ENCODE measurements at regions not wholly inside any gene's neighbourhood (a gene's known extent, or its start where the extent isn't known, plus 50 kb on each side); places are given as distances from the start of the nearest gene placed in this dataset.
"Not testable (repeated sequence)": the region's sequence is repeated elsewhere in the genome, so short reads cannot be mapped to it uniquely, and the experiment has no call there.

DNA sequence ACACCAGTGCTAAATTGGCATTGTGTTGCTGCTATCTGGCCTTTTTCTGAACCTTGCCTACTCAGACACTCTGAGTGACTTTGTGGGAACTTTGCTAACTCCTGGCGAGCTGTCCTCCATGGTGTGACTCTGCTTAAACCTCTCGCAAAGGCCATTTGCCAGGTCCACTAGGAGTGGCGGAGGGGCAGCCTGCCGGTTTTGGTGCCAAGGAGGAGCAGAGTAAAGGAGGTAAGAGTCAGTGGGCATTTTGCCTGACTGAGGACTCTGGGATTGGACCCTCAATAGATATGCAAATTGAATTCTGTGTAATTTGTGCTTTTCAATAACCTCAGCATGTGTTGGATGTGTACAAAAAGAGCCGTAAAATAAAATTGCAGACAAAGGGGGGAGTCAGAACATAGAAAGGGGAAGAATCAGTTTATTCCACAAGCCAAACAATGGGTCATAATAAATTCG, 386.6 kb upstream of the NFIA start:
- no peak for DNase-seq (ENCODE audit: low read depth)
- Histone ChIP-seq H3K4me3 (ENCODE audit: low read depth, low read length) (no peak overlapping the region), H3K27me3 (ENCODE audit: control insufficient read depth, insufficient read depth, low read length) (no peaks in the 10 kb centered on the region), H3K36me3 (ENCODE audit: control insufficient read depth, insufficient read depth, low read length) (no peaks in the 10 kb centered on the region)
- TF ChIP-seq, protein P1, sequence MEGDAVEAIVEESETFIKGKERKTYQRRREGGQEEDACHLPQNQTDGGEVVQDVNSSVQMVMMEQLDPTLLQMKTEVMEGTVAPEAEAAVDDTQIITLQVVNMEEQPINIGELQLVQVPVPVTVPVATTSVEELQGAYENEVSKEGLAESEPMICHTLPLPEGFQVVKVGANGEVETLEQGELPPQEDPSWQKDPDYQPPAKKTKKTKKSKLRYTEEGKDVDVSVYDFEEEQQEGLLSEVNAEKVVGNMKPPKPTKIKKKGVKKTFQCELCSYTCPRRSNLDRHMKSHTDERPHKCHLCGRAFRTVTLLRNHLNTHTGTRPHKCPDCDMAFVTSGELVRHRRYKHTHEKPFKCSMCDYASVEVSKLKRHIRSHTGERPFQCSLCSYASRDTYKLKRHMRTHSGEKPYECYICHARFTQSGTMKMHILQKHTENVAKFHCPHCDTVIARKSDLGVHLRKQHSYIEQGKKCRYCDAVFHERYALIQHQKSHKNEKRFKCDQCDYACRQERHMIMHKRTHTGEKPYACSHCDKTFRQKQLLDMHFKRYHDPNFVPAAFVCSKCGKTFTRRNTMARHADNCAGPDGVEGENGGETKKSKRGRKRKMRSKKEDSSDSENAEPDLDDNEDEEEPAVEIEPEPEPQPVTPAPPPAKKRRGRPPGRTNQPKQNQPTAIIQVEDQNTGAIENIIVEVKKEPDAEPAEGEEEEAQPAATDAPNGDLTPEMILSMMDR (IDR thresholded peaks at IDR 0.05; ENCODE audit: insufficient read depth, low read length, poor library complexity, severe bottlenecking), result no peak

DNA sequence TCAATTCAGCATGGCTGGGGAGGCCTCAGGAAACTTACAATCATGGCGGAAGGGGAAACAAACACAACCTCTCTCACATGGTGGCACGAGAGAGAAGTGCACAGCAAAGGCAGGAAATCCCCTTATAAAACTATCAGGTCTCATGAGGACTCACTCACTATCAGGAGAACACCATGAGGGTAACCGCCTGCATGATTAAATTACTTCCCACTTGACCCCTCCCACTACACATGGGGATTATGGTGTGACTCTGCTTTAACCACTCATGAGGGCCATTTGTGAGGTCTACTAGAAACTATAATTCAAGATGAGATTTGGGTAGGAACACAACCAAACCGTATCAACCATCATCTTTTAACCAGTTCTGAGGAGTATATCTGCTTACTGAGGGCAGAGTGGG, 387.4 kb upstream of the NFIA start:
- no peaks in the 10 kb centered on the region for H3K27me3 ChIP-seq (ENCODE audit: control insufficient read depth, insufficient read depth, low read length)
- TF ChIP-seq, protein P1 (IDR thresholded peaks at IDR 0.05; ENCODE audit: insufficient read depth, low read length, poor library complexity, severe bottlenecking), result no peak
- H3K4me3 ChIP-seq (ENCODE audit: low read depth, low read length), result no peak overlapping the region
- DNase-seq (ENCODE audit: low read depth), result no peak
- no peaks in the 10 kb centered on the region for H3K36me3 ChIP-seq (ENCODE audit: control insufficient read depth, insufficient read depth, low read length)

DNA sequence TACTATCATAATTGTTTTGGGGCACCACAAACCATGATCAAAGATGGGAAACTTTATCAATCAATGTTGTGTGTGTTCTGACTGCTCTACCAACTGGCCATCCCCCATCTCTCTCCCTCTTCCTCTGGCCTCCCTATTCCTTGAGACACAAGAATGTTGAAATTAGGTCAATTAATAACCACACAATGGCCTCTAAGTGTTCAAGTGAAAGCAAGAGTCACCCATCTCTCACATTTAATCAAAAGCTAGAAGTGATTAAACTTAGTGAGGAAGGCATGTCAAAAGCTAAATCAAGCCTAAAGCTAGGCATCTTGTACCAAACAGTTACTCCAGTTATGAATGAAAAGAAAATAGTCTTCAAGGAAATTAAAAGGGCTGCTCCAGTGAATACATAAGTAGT, 390.3 kb upstream of the NFIA start:
- H3K4me3 ChIP-seq (ENCODE audit: low read depth, low read length), result no peak overlapping the region
- TF ChIP-seq, protein P1 (IDR thresholded peaks at IDR 0.05; ENCODE audit: insufficient read depth, low read length, poor library complexity, severe bottlenecking), result no peak
- H3K27me3 ChIP-seq (ENCODE audit: control insufficient read depth, insufficient read depth, low read length), result no peaks in the 10 kb centered on the region
- no peak for DNase-seq (ENCODE audit: low read depth)
- no peaks in the 10 kb centered on the region for H3K36me3 ChIP-seq (ENCODE audit: control insufficient read depth, insufficient read depth, low read length)

DNA sequence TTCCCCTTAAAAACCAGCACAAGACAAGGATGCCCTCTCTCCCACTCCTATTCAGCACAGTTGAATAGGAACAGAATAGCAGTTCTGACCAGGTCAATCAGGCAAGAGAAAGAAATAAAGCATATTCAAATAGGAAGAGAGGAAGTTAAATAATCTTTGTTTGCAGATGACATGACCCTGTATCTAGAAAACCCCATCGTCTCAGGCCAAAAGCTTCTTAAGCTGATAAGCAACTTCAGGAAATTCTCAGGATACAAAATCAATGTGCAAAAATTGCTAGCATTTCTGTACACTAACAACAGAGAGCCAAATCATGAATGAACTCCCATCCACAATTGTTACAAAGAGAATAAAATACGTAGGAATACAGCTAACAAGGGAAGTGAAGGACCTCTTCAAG, 394.1 kb upstream of the NFIA start:
- not testable (repeated sequence) for H3K36me3 ChIP-seq (ENCODE audit: control insufficient read depth, insufficient read depth, low read length); H3K4me3 ChIP-seq (ENCODE audit: low read depth, low read length)

DNA sequence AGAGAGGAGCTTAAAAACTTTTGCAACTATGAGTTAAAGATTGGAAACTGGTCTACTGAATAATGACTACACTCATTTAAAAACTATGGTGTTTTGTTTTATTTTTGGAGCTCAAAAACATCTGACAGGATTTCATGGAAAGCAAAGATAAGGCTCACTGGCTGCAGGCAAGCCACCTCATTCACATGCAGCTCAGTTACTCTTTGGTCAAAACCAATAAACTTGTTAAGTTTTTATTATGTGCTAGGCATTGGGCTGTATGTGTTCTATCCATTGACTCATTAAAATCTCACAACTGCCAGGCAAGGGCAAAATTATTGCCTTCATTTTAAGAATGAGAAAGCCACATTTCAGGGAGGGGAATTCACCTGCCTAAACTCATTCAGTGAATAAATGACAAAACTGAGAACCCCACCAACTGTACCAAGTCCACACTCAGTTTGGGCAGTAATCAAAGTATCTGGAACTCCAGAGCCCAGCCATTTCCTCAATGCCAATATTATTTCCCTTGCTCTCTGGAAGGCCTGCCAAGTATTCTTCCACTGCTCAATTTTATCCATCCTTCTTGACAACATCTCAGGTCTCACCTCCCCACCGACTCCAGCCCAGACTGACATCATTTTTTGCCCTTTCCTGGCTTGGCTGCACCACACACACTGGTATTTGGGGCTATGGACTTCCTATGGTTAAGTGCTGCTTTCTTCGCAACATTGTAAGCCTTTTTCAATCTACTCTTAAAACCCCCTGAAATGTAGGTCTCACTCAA, 401.1 kb upstream of the NFIA start:
- H3K4me3 ChIP-seq (ENCODE audit: low read depth, low read length), result no peak overlapping the region
- no peaks in the 10 kb centered on the region for H3K36me3 ChIP-seq (ENCODE audit: control insufficient read depth, insufficient read depth, low read length)
- no peaks in the 10 kb centered on the region for H3K27me3 ChIP-seq (ENCODE audit: control insufficient read depth, insufficient read depth, low read length)
- DNase-seq (ENCODE audit: low read depth), result no peak
- TF ChIP-seq, protein P1 (IDR thresholded peaks at IDR 0.05; ENCODE audit: insufficient read depth, low read length, poor library complexity, severe bottlenecking), result no peak

More for the DNA sequence above, 394.1 kb upstream of the NFIA start:
- not testable (repeated sequence) for H3K27me3 ChIP-seq (ENCODE audit: control insufficient read depth, insufficient read depth, low read length); DNase-seq (ENCODE audit: low read depth)

DNA sequence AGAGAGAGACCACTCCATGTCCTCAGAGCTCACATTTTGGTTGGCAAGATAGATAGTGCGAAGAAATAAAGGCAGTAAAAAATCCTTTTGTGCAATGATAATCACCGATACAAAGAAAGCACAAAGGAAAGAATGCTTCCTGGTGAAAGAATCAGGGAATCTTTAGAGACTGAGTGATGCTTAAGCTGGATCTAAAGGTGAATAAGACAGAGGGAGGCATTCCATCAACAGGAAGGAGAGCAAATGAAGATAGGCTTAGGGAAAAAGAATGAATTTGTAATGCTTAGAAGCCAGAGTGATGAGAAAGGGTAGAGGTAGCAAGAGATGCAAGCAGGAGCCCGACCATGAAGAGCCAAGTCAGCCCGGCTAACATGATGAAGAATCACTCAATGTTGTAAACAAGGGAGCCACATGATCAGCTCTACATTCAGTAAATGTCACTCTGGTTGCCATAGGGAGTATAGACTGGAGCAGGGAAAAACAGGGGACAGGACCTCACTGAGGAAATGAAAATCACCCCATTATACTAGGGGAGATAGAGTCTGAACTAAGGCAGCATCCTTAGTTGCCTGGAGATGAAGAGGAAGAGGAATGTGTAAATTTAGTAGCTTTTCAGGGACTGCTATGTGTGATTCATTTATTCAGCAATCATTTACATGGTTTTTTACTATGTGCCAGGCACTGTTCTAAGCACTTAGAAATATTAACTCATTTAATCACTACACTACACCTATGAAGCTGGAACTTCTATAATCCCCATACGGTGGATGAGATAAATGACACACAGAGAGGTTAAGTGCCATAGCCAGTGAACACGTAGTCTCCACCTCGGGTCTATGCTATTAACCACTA, 402.6 kb upstream of the NFIA start:
- no peak for DNase-seq (ENCODE audit: low read depth)
- Histone ChIP-seq H3K27me3 (ENCODE audit: control insufficient read depth, insufficient read depth, low read length) (no peaks in the 10 kb centered on the region), H3K36me3 (ENCODE audit: control insufficient read depth, insufficient read depth, low read length) (no peaks in the 10 kb centered on the region), H3K4me3 (ENCODE audit: low read depth, low read length) (no peak overlapping the region)
- TF ChIP-seq, protein P1 (IDR thresholded peaks at IDR 0.05; ENCODE audit: insufficient read depth, low read length, poor library complexity, severe bottlenecking), result no peak

All from kidney epithelial cell (primary cell).